ENCODE measurements at regions not wholly inside any gene's neighbourhood (a gene's known extent, or its start where the extent isn't known, plus 50 kb on each side); places are given as distances from the start of the nearest gene placed in this dataset.

GRCh38 chr7:13448243-13448642, 541.2 kb downstream of the ETV1 start:
- TF ChIP-seq EZH2phosphoT487 (IDR thresholded peaks at IDR 0.05; ENCODE audit: insufficient read depth, low read depth) (no peak), EZH2 (IDR thresholded peaks at IDR 0.05; ENCODE audit: insufficient read depth, poor library complexity, severe bottlenecking) (no peak)

Measured in GM23248 (cell line).